LNCaP clone FGC (cell line): ENCODE measurements at regions not wholly inside any gene's neighbourhood (a gene's known extent, or its start where the extent isn't known, plus 50 kb on each side); places are given as distances from the start of the nearest gene placed in this dataset.
"Not testable (repeated sequence)": the region's sequence is repeated elsewhere in the genome, so short reads cannot be mapped to it uniquely, and the experiment has no call there.

Experiments used
- DNase-seq: peaks from one replicate; pipeline ENCODE4 v3.0.0-alpha.2; 2011; ENCODE audit warnings: low read depth
- H3K4me3 ChIP-seq: 2 replicates; pipeline ENCODE4 v1.5.1; 2011; ENCODE audit warnings: mild to moderate bottlenecking, low read depth, low read length, control low read depth
- TF ChIP-seq, protein P1 (sequence below): IDR thresholded peaks from 2 replicates; pipeline ENCODE4 v1.5.1; 2012; ENCODE audit warnings: mild to moderate bottlenecking; ENCODE audit not compliant: control insufficient read depth, insufficient read depth; ENCODE audit errors: extremely low read depth

DNA sequence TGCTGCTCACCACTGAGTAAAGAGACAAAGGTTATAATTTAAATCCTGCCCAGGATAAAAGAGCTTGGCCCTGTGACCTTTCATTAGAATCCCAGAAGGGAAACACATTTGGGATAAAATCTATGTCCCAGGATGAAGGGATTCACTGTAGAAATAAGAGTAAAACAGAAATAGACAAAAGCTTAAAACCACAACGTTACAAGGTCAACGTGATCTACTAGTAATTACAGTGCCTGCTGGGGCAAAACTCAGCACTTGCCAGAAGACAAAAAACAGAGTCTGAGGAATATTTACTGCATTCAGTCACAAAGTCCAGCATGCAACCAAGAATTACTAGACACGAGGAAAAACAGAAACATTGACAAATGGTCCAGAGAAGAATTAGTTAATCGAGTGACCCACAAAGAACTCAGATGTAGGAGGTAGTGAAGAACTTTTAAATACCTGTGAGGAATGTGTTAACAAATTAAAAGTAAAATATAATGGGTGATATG lies 982.3 kb downstream of the GATA3 start:
- no peak for DNase-seq
- TF ChIP-seq, protein P1, sequence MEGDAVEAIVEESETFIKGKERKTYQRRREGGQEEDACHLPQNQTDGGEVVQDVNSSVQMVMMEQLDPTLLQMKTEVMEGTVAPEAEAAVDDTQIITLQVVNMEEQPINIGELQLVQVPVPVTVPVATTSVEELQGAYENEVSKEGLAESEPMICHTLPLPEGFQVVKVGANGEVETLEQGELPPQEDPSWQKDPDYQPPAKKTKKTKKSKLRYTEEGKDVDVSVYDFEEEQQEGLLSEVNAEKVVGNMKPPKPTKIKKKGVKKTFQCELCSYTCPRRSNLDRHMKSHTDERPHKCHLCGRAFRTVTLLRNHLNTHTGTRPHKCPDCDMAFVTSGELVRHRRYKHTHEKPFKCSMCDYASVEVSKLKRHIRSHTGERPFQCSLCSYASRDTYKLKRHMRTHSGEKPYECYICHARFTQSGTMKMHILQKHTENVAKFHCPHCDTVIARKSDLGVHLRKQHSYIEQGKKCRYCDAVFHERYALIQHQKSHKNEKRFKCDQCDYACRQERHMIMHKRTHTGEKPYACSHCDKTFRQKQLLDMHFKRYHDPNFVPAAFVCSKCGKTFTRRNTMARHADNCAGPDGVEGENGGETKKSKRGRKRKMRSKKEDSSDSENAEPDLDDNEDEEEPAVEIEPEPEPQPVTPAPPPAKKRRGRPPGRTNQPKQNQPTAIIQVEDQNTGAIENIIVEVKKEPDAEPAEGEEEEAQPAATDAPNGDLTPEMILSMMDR: no peak
- H3K4me3 ChIP-seq: no peak overlapping the region

DNA sequence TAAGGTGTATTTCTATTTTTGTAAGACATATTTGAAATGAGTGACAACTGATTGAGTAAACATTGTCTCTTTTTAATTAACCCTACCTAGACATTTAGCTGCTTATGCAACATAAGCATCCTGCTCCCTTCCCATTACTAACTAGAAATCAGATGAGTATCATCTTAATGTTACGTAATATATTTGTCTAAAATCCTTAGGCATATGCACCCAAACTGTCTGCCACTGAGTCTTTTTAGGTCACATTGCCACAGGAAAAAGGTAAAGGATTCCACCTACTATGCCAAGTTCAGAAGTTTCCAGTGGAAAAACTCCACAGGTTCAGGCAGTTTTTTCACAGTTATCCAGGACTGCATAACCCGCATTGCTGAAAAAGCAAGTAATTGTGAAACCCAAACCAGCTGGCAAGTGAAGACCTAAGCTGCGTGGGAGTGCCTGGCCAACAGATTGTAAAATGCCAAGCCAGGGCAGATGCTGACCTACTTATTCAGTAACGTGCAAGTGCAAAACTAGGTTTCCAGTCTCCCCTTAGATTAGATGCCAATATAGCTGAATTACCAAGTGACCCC lies 983.7 kb downstream of the GATA3 start:
- TF ChIP-seq, protein P1: no peak

DNA sequence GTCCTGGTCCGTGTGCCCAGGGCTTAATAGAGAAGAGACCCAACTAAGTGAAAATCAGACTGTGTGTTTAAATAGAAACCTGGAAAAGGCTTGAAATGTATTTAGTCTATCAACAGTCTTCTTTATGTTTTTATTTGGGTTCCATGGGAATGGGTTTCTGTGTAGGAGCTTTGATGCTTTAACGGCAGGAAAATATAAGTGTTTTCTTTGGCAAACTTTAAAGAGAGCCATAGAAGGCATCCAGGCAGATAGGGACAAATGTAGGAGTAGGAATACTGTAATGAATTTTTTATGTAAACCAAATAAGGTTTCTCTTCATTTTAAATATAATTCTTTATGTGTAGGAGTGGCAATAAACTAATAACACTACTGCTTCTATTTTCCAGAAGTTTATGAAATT lies 989.0 kb downstream of the GATA3 start:
- TF ChIP-seq, protein P1: no peak
- no peak overlapping the region for H3K4me3 ChIP-seq
- DNase-seq: no peak

More for the DNA sequence above, 983.7 kb downstream of the GATA3 start:
- no peak overlapping the region for H3K4me3 ChIP-seq
- DNase-seq: no peak

DNA sequence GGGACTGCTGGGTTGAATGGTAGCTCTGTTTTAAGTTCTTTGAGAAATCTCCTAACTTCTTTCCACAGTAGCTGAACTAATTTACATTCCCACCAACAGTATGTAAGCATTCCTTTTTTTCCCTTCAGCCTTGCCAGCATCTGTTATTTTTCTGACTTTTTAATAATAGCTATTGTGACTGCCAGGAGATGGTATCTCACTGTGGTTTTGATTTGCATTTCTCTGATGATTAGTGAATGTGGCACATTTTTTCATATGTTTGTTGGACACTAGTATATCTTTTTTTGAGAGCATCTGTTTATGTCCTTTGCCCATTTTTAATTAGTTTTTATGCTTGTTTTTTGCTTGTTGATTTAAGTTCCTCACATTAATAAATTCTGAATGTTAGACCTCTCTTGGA lies 990.8 kb downstream of the GATA3 start:
- TF ChIP-seq, protein P1: no peak
- H3K4me3 ChIP-seq: no peak overlapping the region
- no peak for DNase-seq

DNA sequence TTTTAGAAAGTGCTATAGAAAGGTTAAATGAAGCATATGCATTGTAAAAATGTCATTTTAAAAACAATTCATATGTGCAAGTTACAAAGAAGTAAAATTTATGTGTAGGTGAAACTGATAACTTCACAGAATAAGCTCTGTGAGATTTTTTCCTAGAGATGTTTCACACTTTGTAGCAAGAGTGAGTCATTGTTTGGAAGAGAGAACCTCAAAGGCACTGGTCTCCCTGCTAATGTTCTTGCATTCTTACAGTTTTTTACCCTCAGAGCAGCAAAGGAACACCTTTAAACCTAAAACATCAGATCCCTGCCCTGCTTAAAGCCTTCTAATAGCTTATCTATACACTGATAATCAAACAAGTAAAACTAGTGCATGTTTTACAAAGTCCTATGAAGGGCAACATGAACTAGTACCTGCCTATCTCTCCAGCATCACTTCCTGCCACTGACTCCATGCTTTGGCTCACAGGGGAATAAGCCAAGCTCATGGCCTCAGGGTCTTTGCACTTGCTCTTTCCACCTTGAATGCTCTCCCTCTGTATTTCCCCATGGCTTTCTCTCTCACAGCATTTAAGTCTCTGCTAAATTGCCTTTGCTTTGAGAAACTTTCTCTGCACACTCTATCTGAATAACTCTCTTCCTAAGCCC lies 997.0 kb downstream of the GATA3 start:
- TF ChIP-seq, protein P1: no peak
- no peak overlapping the region for H3K4me3 ChIP-seq
- DNase-seq: no peak

DNA sequence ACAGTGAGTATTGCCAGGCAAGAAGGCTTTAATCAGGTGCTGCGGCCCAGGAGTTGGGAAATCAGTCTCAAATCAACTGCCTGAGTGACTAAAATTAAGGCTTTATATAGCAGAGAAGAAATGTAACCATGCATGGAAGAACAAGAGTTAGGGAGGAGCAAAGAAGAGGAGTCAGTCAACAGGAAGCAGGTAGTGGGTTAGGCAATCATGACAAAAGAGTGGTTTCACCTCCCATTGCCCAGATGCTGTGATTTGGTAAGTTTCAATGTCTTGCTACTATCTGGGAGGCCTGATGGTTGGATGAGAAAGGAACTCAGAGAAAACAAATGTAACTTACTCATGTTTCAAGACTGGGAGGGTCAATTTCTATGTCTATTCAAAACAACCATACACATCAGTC lies 998.3 kb downstream of the GATA3 start:
- H3K4me3 ChIP-seq: no peak overlapping the region
- TF ChIP-seq, protein P1: no peak
- no peak for DNase-seq

DNA sequence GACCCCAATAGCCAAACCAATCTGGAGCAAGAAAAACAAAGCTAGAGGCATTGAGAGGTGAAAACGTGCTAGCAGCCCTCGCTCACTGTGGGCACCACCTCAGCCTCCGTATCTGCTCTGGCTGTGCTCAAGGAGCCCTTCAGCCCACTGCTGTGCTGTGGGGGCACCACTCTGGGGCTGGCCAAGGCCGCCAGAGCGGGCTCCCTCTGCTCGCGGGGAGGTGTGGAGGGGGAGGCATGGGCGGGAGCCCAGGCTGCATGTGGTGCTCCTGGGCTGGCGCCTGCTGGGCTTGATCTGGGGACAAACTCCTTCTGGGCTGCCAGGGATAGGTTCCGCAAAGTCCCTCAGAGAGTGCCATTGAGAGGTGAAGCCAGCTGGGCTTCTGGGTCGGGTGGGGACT lies 1002.0 kb downstream of the GATA3 start:
- no peak for DNase-seq
- no peak overlapping the region for H3K4me3 ChIP-seq
- TF ChIP-seq, protein P1: no peak

DNA sequence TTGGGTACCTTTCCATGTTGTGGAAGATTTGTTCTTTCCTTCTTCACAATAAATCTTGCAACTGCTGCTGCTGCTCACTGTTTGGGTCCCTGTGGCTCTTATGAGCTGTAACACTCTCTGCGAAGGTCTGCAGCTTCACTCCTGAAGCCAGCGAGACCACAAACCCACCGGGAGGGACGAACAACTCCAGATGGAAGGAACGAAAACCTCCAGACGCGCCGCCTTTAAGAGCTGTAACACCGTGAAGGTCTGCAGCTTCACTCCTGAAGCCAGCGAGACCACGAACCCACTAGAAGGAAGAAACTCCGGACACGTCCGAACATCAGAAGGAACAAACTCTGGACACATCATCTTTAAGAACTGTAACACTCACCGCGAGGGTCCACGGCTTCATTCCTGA lies 1002.8 kb downstream of the GATA3 start:
- not testable (repeated sequence) for H3K4me3 ChIP-seq, DNase-seq
